Thyroid gland (tissue), 4 donors: ENCODE measurements at regions not wholly inside any gene's neighbourhood (a gene's known extent, or its start where the extent isn't known, plus 50 kb on each side); places are given as distances from the start of the nearest gene placed in this dataset.

Experiments used
- CTCF ChIP-seq, 6 experiments: fragments of 200-600 bp in 3 of 6; fragments of 450-650 bp in 3 of 6; sonication (generic) in 3 of 6; IDR thresholded peaks; one replicate each; pipeline ENCODE4 v1.5.1; 2016 to 2019; ENCODE audit warnings: antibody characterized with exemption in 6 of 6, mild to moderate bottlenecking in 2 of 6, inconsistent platforms in 1 of 6, moderate library complexity in 1 of 6
- POLR2A ChIP-seq, 2 donors: fragments of 450-650 bp; IDR thresholded peaks; one replicate each; pipeline ENCODE4 v1.6.1; 2017; ENCODE audit warnings: antibody characterized with exemption in 2 of 2, mild to moderate bottlenecking in 2 of 2, moderate library complexity in 1 of 2

GRCh38 chrY:14351590-14351989 lies 172.7 kb upstream of the NLGN4Y start:
- TF ChIP-seq CTCF (IDR thresholded peaks at IDR 0.05) (no peak), POLR2A (IDR thresholded peaks at IDR 0.05) (no peak)
